Tibial nerve (tissue), 4 donors: ENCODE measurements at regions not wholly inside any gene's neighbourhood (a gene's known extent, or its start where the extent isn't known, plus 50 kb on each side); places are given as distances from the start of the nearest gene placed in this dataset.
"Not testable (repeated sequence)": the region's sequence is repeated elsewhere in the genome, so short reads cannot be mapped to it uniquely, and the experiment has no call there.

Experiments used
- DNase-seq, 2 donors: peaks; one replicate each; pipeline ENCODE4 v3.0.0-alpha.2; 2019; ENCODE audit warnings: low spot score in 2 of 2
- H3K27ac ChIP-seq, 4 donors: fragments of 200-600 bp; sonication (generic) in 3 of 4; one replicate each; pipeline ENCODE4 v1.5.1; 2017 to 2019; ENCODE audit warnings: mild to moderate bottlenecking in 1 of 4
- H3K27me3 ChIP-seq, 2 donors: fragments of 200-600 bp; sonication (generic) in 1 of 2; one replicate each; pipeline versions ENCODE4 v1.5.1 to v1.6.0; 2017 to 2019
- H3K36me3 ChIP-seq, 3 donors: fragments of 200-600 bp; sonication (generic); one replicate each; pipeline ENCODE4 v1.5.1; 2018 to 2019
- H3K4me1 ChIP-seq, 4 donors: fragments of 200-600 bp; sonication (generic) in 3 of 4; one replicate each; pipeline ENCODE4 v1.5.1; 2017 to 2019
- H3K4me3 ChIP-seq, 4 donors: fragments of 200-600 bp; sonication (generic) in 3 of 4; one replicate each; pipeline ENCODE4 v1.5.1; 2017 to 2019; ENCODE audit warnings: mild to moderate bottlenecking in 1 of 4, moderate library complexity in 1 of 4
- H3K9me3 ChIP-seq, 4 donors: fragments of 200-600 bp; sonication (generic) in 3 of 4; one replicate each; pipeline ENCODE4 v1.5.1; 2017 to 2019
- CTCF ChIP-seq, 5 experiments: fragments of 200-600 bp in 3 of 5; fragments of 450-650 bp in 2 of 5; sonication (generic) in 3 of 5; IDR thresholded peaks; one replicate each; pipeline ENCODE4 v1.5.1; 2016 to 2019; ENCODE audit warnings: antibody characterized with exemption in 5 of 5, mild to moderate bottlenecking in 3 of 5, moderate library complexity in 2 of 5
- EP300 ChIP-seq, 2 donors: sonication (generic); formaldehyde crosslinking; IDR thresholded peaks; one replicate each; pipeline ENCODE4 v1.6.1; 2017; ENCODE audit warnings: antibody characterized with exemption in 2 of 2, mild to moderate bottlenecking in 1 of 2
- POLR2A ChIP-seq, 2 donors: fragments of 450-650 bp; IDR thresholded peaks; one replicate each; pipeline ENCODE4 v1.6.1; 2017; ENCODE audit warnings: antibody characterized with exemption in 2 of 2, mild to moderate bottlenecking in 2 of 2, moderate library complexity in 2 of 2
- WGBS, 2 donors: methylation state at CpG; one replicate each; pipeline ENCODE4 v1.1.5; 2018; 5-methylcytosine and 5-hydroxymethylcytosine counted together

GRCh38 chr2:173734797-173735196 is 230.4 kb downstream of the SP3 start:
- 58% methylated on average over 4 of the region's 4 CpGs for WGBS, 2 donors
- Histone ChIP-seq H3K4me1 (no peaks in the 10 kb centered on the region), H3K27me3 (no peaks in the 10 kb centered on the region), H3K4me3 (no peak overlapping the region), H3K9me3 (no peaks in the 10 kb centered on the region), H3K27ac (no peak overlapping the region), H3K36me3 (no peaks in the 10 kb centered on the region)
- no peak for DNase-seq
- TF ChIP-seq POLR2A (IDR thresholded peaks at IDR 0.05) (no peak), EP300 (IDR thresholded peaks at IDR 0.05) (no peak), CTCF (IDR thresholded peaks at IDR 0.05) (no peak)

GRCh38 chr2:173737954-173738575 is 227.1 kb downstream of the SP3 start:
- H3K27ac ChIP-seq, H3K9me3 ChIP-seq, H3K4me3 ChIP-seq, H3K36me3 ChIP-seq, DNase-seq, H3K4me1 ChIP-seq: not testable (repeated sequence)
- peaks cover 0 to 13% of the 10 kb centered on the region in 2 donors for H3K27me3 ChIP-seq

GRCh38 chr2:173739006-173739405 is 226.2 kb downstream of the SP3 start:
- no peak for DNase-seq
- H3K4me3 ChIP-seq, result no peak overlapping the region
- H3K9me3 ChIP-seq, result no peaks in the 10 kb centered on the region
- peaks cover 0 to 13% of the 10 kb centered on the region in 2 donors for H3K27me3 ChIP-seq
- H3K4me1 ChIP-seq, result no peaks in the 10 kb centered on the region
- no peak overlapping the region for H3K27ac ChIP-seq
- H3K36me3 ChIP-seq, result no peaks in the 10 kb centered on the region
- TF ChIP-seq EP300 (IDR thresholded peaks at IDR 0.05), result no peak
- TF ChIP-seq CTCF (IDR thresholded peaks at IDR 0.05), result no peak
- no peak for TF ChIP-seq POLR2A (IDR thresholded peaks at IDR 0.05)
- WGBS, 2 donors, result 61 to 64% methylated on average over 5 of the region's 5 CpGs

- Histone ChIP-seq H3K27me3 (peaks cover 0 to 13% of the 10 kb centered on the region in 2 donors), H3K4me1 (no peaks in the 10 kb centered on the region), H3K9me3 (no peaks in the 10 kb centered on the region), H3K27ac (no peak overlapping the region), H3K4me3 (no peak overlapping the region), H3K36me3 (no peaks in the 10 kb centered on the region)
- no peak for DNase-seq
- TF ChIP-seq EP300 (IDR thresholded peaks at IDR 0.05) (no peak), CTCF (IDR thresholded peaks at IDR 0.05) (no peak), POLR2A (IDR thresholded peaks at IDR 0.05) (no peak)
- 78 to 85% methylated on average over 5 of the region's 5 CpGs for WGBS, 2 donors
Observed at GRCh38 chr2:173740639-173741038, 224.5 kb downstream of the SP3 start.

- no peak overlapping the region for H3K27ac ChIP-seq
- DNase-seq, result no peak
- 71 to 79% methylated on average over 2 of the region's 2 CpGs for WGBS, 2 donors
- H3K36me3 ChIP-seq, result no peaks in the 10 kb centered on the region
- no peak overlapping the region for H3K4me3 ChIP-seq
- H3K4me1 ChIP-seq, result no peaks in the 10 kb centered on the region
- peaks cover 0 to 13% of the 10 kb centered on the region in 2 donors for H3K27me3 ChIP-seq
- H3K9me3 ChIP-seq, result no peaks in the 10 kb centered on the region
- no peak for TF ChIP-seq CTCF (IDR thresholded peaks at IDR 0.05)
- TF ChIP-seq EP300 (IDR thresholded peaks at IDR 0.05), result no peak
- TF ChIP-seq POLR2A (IDR thresholded peaks at IDR 0.05), result no peak
Observed at GRCh38 chr2:173741759-173742158, 223.4 kb downstream of the SP3 start.

- H3K4me3 ChIP-seq, result no peak overlapping the region
- H3K27me3 ChIP-seq, result peaks cover 0 to 6% of the 10 kb centered on the region in 2 donors
- TF ChIP-seq POLR2A (IDR thresholded peaks at IDR 0.05), result no peak
- no peak for TF ChIP-seq CTCF (IDR thresholded peaks at IDR 0.05)
- TF ChIP-seq EP300 (IDR thresholded peaks at IDR 0.05), result no peak
- DNase-seq, result no peak
- H3K27ac ChIP-seq, result no peak overlapping the region
- WGBS, 2 donors, result 65 to 77% methylated on average over 6 of the region's 6 CpGs
- H3K36me3 ChIP-seq, result no peaks in the 10 kb centered on the region
- H3K9me3 ChIP-seq, result no peaks in the 10 kb centered on the region
- H3K4me1 ChIP-seq, result peaks cover 0 to 10% (median 0%) of the 10 kb centered on the region in 4 donors
Observed at GRCh38 chr2:173747035-173747434, 218.1 kb downstream of the SP3 start.
